ENCODE measurements at regions not wholly inside any gene's neighbourhood (a gene's known extent, or its start where the extent isn't known, plus 50 kb on each side); places are given as distances from the start of the nearest gene placed in this dataset.

GRCh38 chr2:121052521-121052920, 232.5 kb downstream of the TFCP2L1 start:
- H3K36me3 ChIP-seq (ENCODE audit: insufficient read depth, low read length): no peaks in the 10 kb centered on the region
- H2AFZ ChIP-seq (ENCODE audit: low read depth, low read length): no peak overlapping the region
- TF ChIP-seq EZH2 (IDR thresholded peaks at IDR 0.05; ENCODE audit: insufficient read depth, low read length) (no peak), CTCF (IDR thresholded peaks at IDR 0.05; ENCODE audit: insufficient read depth, low read depth, low read length) (no peak)
- H3K27ac ChIP-seq (ENCODE audit: low read depth, low read length): no peak overlapping the region
- DNase-seq (ENCODE audit: low read depth) (no peak), FAIRE-seq (no peak)
- no peak overlapping the region for H3K27ac Mint-ChIP-seq (ENCODE audit: unreplicated experiment)
- no peak overlapping the region for H3K4me3 Mint-ChIP-seq (ENCODE audit: unreplicated experiment)
- no peaks in the 10 kb centered on the region for H3K9me3 ChIP-seq (ENCODE audit: insufficient read depth, low read depth, low read length)
- H3K27me3 ChIP-seq (ENCODE audit: insufficient read depth, low read length): peaks cover 19% of the 10 kb centered on the region
- no peaks in the 10 kb centered on the region for H3K79me2 ChIP-seq (ENCODE audit: insufficient read depth, low read length)
- peaks cover 6% of the 10 kb centered on the region for H3K9me3 Mint-ChIP-seq (ENCODE audit: unreplicated experiment)
- H3K36me3 Mint-ChIP-seq (ENCODE audit: low read depth, unreplicated experiment): no peaks in the 10 kb centered on the region
- H3K4me2 ChIP-seq (ENCODE audit: low read length): no peak overlapping the region
- no peaks in the 10 kb centered on the region for H4K20me1 ChIP-seq (ENCODE audit: insufficient read depth, low read length)
- no peaks in the 10 kb centered on the region for H3K4me1 Mint-ChIP-seq (ENCODE audit: low read depth, unreplicated experiment)
- peaks cover 42% of the 10 kb centered on the region for H3K27me3 Mint-ChIP-seq (ENCODE audit: low read depth, unreplicated experiment)
- H3K9ac ChIP-seq (ENCODE audit: low read length): no peak overlapping the region
- no peaks in the 10 kb centered on the region for H3K4me1 ChIP-seq (ENCODE audit: insufficient read depth, low read length)
- no peak overlapping the region for H3K4me3 ChIP-seq (ENCODE audit: insufficient read depth, low read depth, low read length)

GRCh38 chr2:121055088-121055487, 229.9 kb downstream of the TFCP2L1 start:
- H3K9me3 Mint-ChIP-seq (ENCODE audit: unreplicated experiment): peaks cover 6% of the 10 kb centered on the region
- no peak overlapping the region for H3K27ac ChIP-seq (ENCODE audit: low read depth, low read length)
- peaks cover 19% of the 10 kb centered on the region for H3K27me3 ChIP-seq (ENCODE audit: insufficient read depth, low read length)
- H3K36me3 Mint-ChIP-seq (ENCODE audit: low read depth, unreplicated experiment): no peaks in the 10 kb centered on the region
- H3K4me1 ChIP-seq (ENCODE audit: insufficient read depth, low read length): no peaks in the 10 kb centered on the region
- no peak for FAIRE-seq
- no peak for DNase-seq (ENCODE audit: low read depth)
- no peak overlapping the region for H3K27ac Mint-ChIP-seq (ENCODE audit: unreplicated experiment)
- no peak overlapping the region for H3K4me2 ChIP-seq (ENCODE audit: low read length)
- no peak overlapping the region for H3K4me3 ChIP-seq (ENCODE audit: insufficient read depth, low read depth, low read length)
- H3K27me3 Mint-ChIP-seq (ENCODE audit: low read depth, unreplicated experiment): peaks cover 46% of the 10 kb centered on the region
- no peaks in the 10 kb centered on the region for H3K9me3 ChIP-seq (ENCODE audit: insufficient read depth, low read depth, low read length)
- no peaks in the 10 kb centered on the region for H3K36me3 ChIP-seq (ENCODE audit: insufficient read depth, low read length)
- H2AFZ ChIP-seq (ENCODE audit: low read depth, low read length): no peak overlapping the region
- TF ChIP-seq CTCF (IDR thresholded peaks at IDR 0.05; ENCODE audit: insufficient read depth, low read depth, low read length): no peak
- TF ChIP-seq EZH2 (IDR thresholded peaks at IDR 0.05; ENCODE audit: insufficient read depth, low read length): no peak
- no peaks in the 10 kb centered on the region for H3K79me2 ChIP-seq (ENCODE audit: insufficient read depth, low read length)
- H3K4me1 Mint-ChIP-seq (ENCODE audit: low read depth, unreplicated experiment): no peaks in the 10 kb centered on the region
- no peak overlapping the region for H3K9ac ChIP-seq (ENCODE audit: low read length)
- no peaks in the 10 kb centered on the region for H4K20me1 ChIP-seq (ENCODE audit: insufficient read depth, low read length)
- H3K4me3 Mint-ChIP-seq (ENCODE audit: unreplicated experiment): no peak overlapping the region

- Histone ChIP-seq H3K9ac (ENCODE audit: low read length) (no peak overlapping the region), H3K36me3 (ENCODE audit: insufficient read depth, low read length) (no peaks in the 10 kb centered on the region), H3K27ac (ENCODE audit: low read depth, low read length) (no peak overlapping the region), H3K4me3 (ENCODE audit: insufficient read depth, low read depth, low read length) (no peak overlapping the region), H2AFZ (ENCODE audit: low read depth, low read length) (no peak overlapping the region), H3K79me2 (ENCODE audit: insufficient read depth, low read length) (no peaks in the 10 kb centered on the region), H4K20me1 (ENCODE audit: insufficient read depth, low read length) (no peaks in the 10 kb centered on the region), H3K4me1 (ENCODE audit: insufficient read depth, low read length) (no peaks in the 10 kb centered on the region), H3K4me2 (ENCODE audit: low read length) (no peak overlapping the region), H3K9me3 (ENCODE audit: insufficient read depth, low read depth, low read length) (no peaks in the 10 kb centered on the region), H3K27me3 (ENCODE audit: insufficient read depth, low read length) (peaks cover 16% of the 10 kb centered on the region)
- Mint-ChIP-seq H3K27ac (ENCODE audit: unreplicated experiment) (no peak overlapping the region), H3K36me3 (ENCODE audit: low read depth, unreplicated experiment) (no peaks in the 10 kb centered on the region), H3K4me1 (ENCODE audit: low read depth, unreplicated experiment) (no peaks in the 10 kb centered on the region), H3K4me3 (ENCODE audit: unreplicated experiment) (no peak overlapping the region), H3K9me3 (ENCODE audit: unreplicated experiment) (peaks cover 6% of the 10 kb centered on the region), H3K27me3 (ENCODE audit: low read depth, unreplicated experiment) (peaks cover 50% of the 10 kb centered on the region)
- DNase-seq (ENCODE audit: low read depth): no peak
- TF ChIP-seq EZH2 (IDR thresholded peaks at IDR 0.05; ENCODE audit: insufficient read depth, low read length) (no peak), CTCF (IDR thresholded peaks at IDR 0.05; ENCODE audit: insufficient read depth, low read depth, low read length) (no peak)
- no peak for FAIRE-seq
Measured at GRCh38 chr2:121055501-121055900, 229.5 kb downstream of the TFCP2L1 start.
